ENCODE measurements at regions not wholly inside any gene's neighbourhood (a gene's known extent, or its start where the extent isn't known, plus 50 kb on each side); places are given as distances from the start of the nearest gene placed in this dataset.
"Not testable (repeated sequence)": the region's sequence is repeated elsewhere in the genome, so short reads cannot be mapped to it uniquely, and the experiment has no call there.

GRCh38 chr10:28859791-28860190 lies 182.5 kb downstream of the BAMBI start:
- no peak for DNase-seq (ENCODE audit: low spot score)

- DNase-seq (ENCODE audit: low spot score) = no peak
Observed at GRCh38 chr10:28862219-28862618, 184.9 kb downstream of the BAMBI start.

- DNase-seq (ENCODE audit: low spot score) = no peak
Observed at GRCh38 chr10:28869606-28870201, 192.4 kb downstream of the BAMBI start.

- DNase-seq (ENCODE audit: low spot score) = no peak
Observed at GRCh38 chr10:28871665-28872064, 194.3 kb downstream of the BAMBI start.

GRCh38 chr10:28872587-28873165 lies 195.4 kb downstream of the BAMBI start:
- DNase-seq (ENCODE audit: low spot score) = no peak

- DNase-seq (ENCODE audit: low spot score) = no peak
Observed at GRCh38 chr10:28873540-28873939, 196.2 kb downstream of the BAMBI start.

GRCh38 chr10:28874210-28874609 lies 196.9 kb downstream of the BAMBI start:
- DNase-seq (ENCODE audit: low spot score) = no peak

- DNase-seq (ENCODE audit: low spot score) = no peak
Observed at GRCh38 chr10:28875549-28876081, 198.3 kb downstream of the BAMBI start.

GRCh38 chr10:28878236-28878970 lies 201.1 kb downstream of the BAMBI start:
- DNase-seq (ENCODE audit: low spot score) = no peak

GRCh38 chr10:28879246-28879645 lies 201.9 kb downstream of the BAMBI start:
- no peak for DNase-seq (ENCODE audit: low spot score)

- DNase-seq (ENCODE audit: low spot score) = no peak
Observed at GRCh38 chr10:28879875-28880682, 202.8 kb downstream of the BAMBI start.

GRCh38 chr10:28880683-28880950 lies 203.3 kb downstream of the BAMBI start:
- no peak for DNase-seq (ENCODE audit: low spot score)

- no peak for DNase-seq (ENCODE audit: low spot score)
Observed at GRCh38 chr10:28881171-28881882, 204.0 kb downstream of the BAMBI start.

- DNase-seq (ENCODE audit: low spot score) = no peak
Observed at GRCh38 chr10:28883741-28884423, 206.6 kb downstream of the BAMBI start.

- no peak for DNase-seq (ENCODE audit: low spot score)
Observed at GRCh38 chr10:28890121-28890950, 213.0 kb downstream of the BAMBI start.

- DNase-seq (ENCODE audit: low spot score) = no peak
Observed at GRCh38 chr10:28891058-28891713, 213.9 kb downstream of the BAMBI start.

- no peak for DNase-seq (ENCODE audit: low spot score)
Observed at GRCh38 chr10:28892818-28893547, 215.7 kb downstream of the BAMBI start.

GRCh38 chr10:28894146-28894545 lies 216.8 kb downstream of the BAMBI start:
- DNase-seq (ENCODE audit: low spot score) = no peak

GRCh38 chr10:28895671-28896070 lies 218.3 kb downstream of the BAMBI start:
- DNase-seq (ENCODE audit: low spot score) = not testable (repeated sequence)
